ENCODE measurements at regions not wholly inside any gene's neighbourhood (a gene's known extent, or its start where the extent isn't known, plus 50 kb on each side); places are given as distances from the start of the nearest gene placed in this dataset.
"Not testable (repeated sequence)": the region's sequence is repeated elsewhere in the genome, so short reads cannot be mapped to it uniquely, and the experiment has no call there.

- Histone ChIP-seq H3K36me3 (ENCODE audit: control insufficient read depth in 1 of 2, insufficient read depth in 2 of 2, low read depth in 1 of 2, low read length in 2 of 2) (no peaks in the 10 kb centered on the region), H3K9me3 (ENCODE audit: control insufficient read depth, low read length) (no peaks in the 10 kb centered on the region), H2AK5ac (ENCODE audit: low read length, severe bottlenecking) (no peak overlapping the region), H4K91ac (ENCODE audit: low read length) (no peak overlapping the region), H2AFZ (ENCODE audit: low read depth, low read length) (no peak overlapping the region), H3K27me3 (ENCODE audit: control insufficient read depth in 1 of 2, insufficient read depth in 1 of 2, low read length in 2 of 2) (no peaks in the 10 kb centered on the region), H3K27ac (ENCODE audit: low read length, poor library complexity, severe bottlenecking) (no peak overlapping the region), H2BK120ac (ENCODE audit: low read depth, low read length) (no peak overlapping the region), H3K4me3 (ENCODE audit: insufficient read depth in 1 of 2, low read depth in 1 of 2, low read length in 2 of 2) (no peak overlapping the region), H3K18ac (ENCODE audit: low read depth in 1 of 2, low read length in 2 of 2) (no peak overlapping the region), H3K79me1 (replicated peaks; ENCODE audit: low read length, poor library complexity, severe bottlenecking) (no peaks in the 10 kb centered on the region), H3K4me2 (ENCODE audit: low read length, poor library complexity, severe bottlenecking) (no peak overlapping the region), H3K4ac (ENCODE audit: low read depth in 1 of 2, low read length in 2 of 2) (no peak overlapping the region), H3K14ac (ENCODE audit: low read length in 2 of 2) (no peak overlapping the region), H4K8ac (ENCODE audit: low read length) (no peak overlapping the region), H2BK5ac (ENCODE audit: low read depth, low read length, poor library complexity, severe bottlenecking) (no peak overlapping the region), H2BK12ac (ENCODE audit: low read length in 2 of 2) (no peak overlapping the region), H3K4me1 (ENCODE audit: control insufficient read depth, insufficient read depth, low read depth, low read length) (no peaks in the 10 kb centered on the region), H3K23ac (ENCODE audit: low read length in 2 of 2) (no peak overlapping the region), H3K9ac (ENCODE audit: low read length) (peak overlapping the region; percentile 88), H2BK15ac (ENCODE audit: low read depth, poor library complexity, severe bottlenecking) (no peak overlapping the region)
- no peak for DNase-seq
- 100% methylated on average over 1 of the region's 1 CpG for WGBS
Observed at GRCh38 chr4:137360761-137361160, 171.5 kb downstream of the PCDH18 start.

- Histone ChIP-seq H3K18ac (ENCODE audit: low read depth in 1 of 2, low read length in 2 of 2) (peak overlapping the region in 1 of 2 experiments; percentile 78), H2BK15ac (ENCODE audit: low read depth, poor library complexity, severe bottlenecking) (no peak overlapping the region), H3K14ac (ENCODE audit: low read length in 2 of 2) (no peak overlapping the region), H3K27ac (ENCODE audit: low read length, poor library complexity, severe bottlenecking) (no peak overlapping the region), H4K8ac (ENCODE audit: low read length) (no peak overlapping the region), H2BK5ac (ENCODE audit: low read depth, low read length, poor library complexity, severe bottlenecking) (no peak overlapping the region), H3K4me3 (ENCODE audit: insufficient read depth in 1 of 2, low read depth in 1 of 2, low read length in 2 of 2) (no peak overlapping the region), H3K4me2 (ENCODE audit: low read length, poor library complexity, severe bottlenecking) (no peak overlapping the region), H3K4me1 (ENCODE audit: control insufficient read depth, insufficient read depth, low read depth, low read length) (no peaks in the 10 kb centered on the region), H4K91ac (ENCODE audit: low read length) (no peak overlapping the region), H2AK5ac (ENCODE audit: low read length, severe bottlenecking) (no peak overlapping the region), H3K4ac (ENCODE audit: low read depth in 1 of 2, low read length in 2 of 2) (peak overlapping the region in 1 of 2 experiments; percentile 79), H3K79me1 (replicated peaks; ENCODE audit: low read length, poor library complexity, severe bottlenecking) (no peaks in the 10 kb centered on the region), H3K9me3 (ENCODE audit: control insufficient read depth, low read length) (no peaks in the 10 kb centered on the region), H3K27me3 (ENCODE audit: control insufficient read depth in 1 of 2, insufficient read depth in 1 of 2, low read length in 2 of 2) (no peaks in the 10 kb centered on the region), H3K9ac (ENCODE audit: low read length) (peak overlapping the region; percentile 88), H3K23ac (ENCODE audit: low read length in 2 of 2) (no peak overlapping the region), H2BK120ac (ENCODE audit: low read depth, low read length) (no peak overlapping the region), H3K36me3 (ENCODE audit: control insufficient read depth in 1 of 2, insufficient read depth in 2 of 2, low read depth in 1 of 2, low read length in 2 of 2) (no peaks in the 10 kb centered on the region), H2AFZ (ENCODE audit: low read depth, low read length) (peak overlapping the region; percentile 81), H2BK12ac (ENCODE audit: low read length in 2 of 2) (peak overlapping the region in 1 of 2 experiments; percentile 77)
- DNase-seq, result no peak
- WGBS, result 86% methylated on average over 1 of the region's 2 CpGs
Observed at GRCh38 chr4:137359691-137360315, 172.5 kb downstream of the PCDH18 start.

GRCh38 chr4:137354562-137354961 lies 177.7 kb downstream of the PCDH18 start:
- peaks cover 22% of the 10 kb centered on the region for H3K9me3 ChIP-seq (ENCODE audit: control insufficient read depth, low read length)
- H4K8ac ChIP-seq (ENCODE audit: low read length); H3K27ac ChIP-seq (ENCODE audit: low read length, poor library complexity, severe bottlenecking); H4K91ac ChIP-seq (ENCODE audit: low read length); H3K4me2 ChIP-seq (ENCODE audit: low read length, poor library complexity, severe bottlenecking); H3K27me3 ChIP-seq (ENCODE audit: control insufficient read depth in 1 of 2, insufficient read depth in 1 of 2, low read length in 2 of 2); H2BK12ac ChIP-seq (ENCODE audit: low read length in 2 of 2); H2BK120ac ChIP-seq (ENCODE audit: low read depth, low read length); H3K79me1 ChIP-seq (replicated peaks; ENCODE audit: low read length, poor library complexity, severe bottlenecking); H3K4ac ChIP-seq (ENCODE audit: low read depth in 1 of 2, low read length in 2 of 2); DNase-seq; H3K18ac ChIP-seq (ENCODE audit: low read depth in 1 of 2, low read length in 2 of 2); H3K9ac ChIP-seq (ENCODE audit: low read length); H3K14ac ChIP-seq (ENCODE audit: low read length in 2 of 2); H2BK15ac ChIP-seq (ENCODE audit: low read depth, poor library complexity, severe bottlenecking); H3K23ac ChIP-seq (ENCODE audit: low read length in 2 of 2); H3K36me3 ChIP-seq (ENCODE audit: control insufficient read depth in 1 of 2, insufficient read depth in 2 of 2, low read depth in 1 of 2, low read length in 2 of 2); H3K4me1 ChIP-seq (ENCODE audit: control insufficient read depth, insufficient read depth, low read depth, low read length); H2AK5ac ChIP-seq (ENCODE audit: low read length, severe bottlenecking); H2AFZ ChIP-seq (ENCODE audit: low read depth, low read length); H3K4me3 ChIP-seq (ENCODE audit: insufficient read depth in 1 of 2, low read depth in 1 of 2, low read length in 2 of 2); H2BK5ac ChIP-seq (ENCODE audit: low read depth, low read length, poor library complexity, severe bottlenecking): not testable (repeated sequence)
- WGBS, result 98% methylated on average over 2 of the region's 2 CpGs

- H3K4me1 ChIP-seq (ENCODE audit: control insufficient read depth, insufficient read depth, low read depth, low read length), result no peaks in the 10 kb centered on the region
- peaks cover 10% of the 10 kb centered on the region for H3K9me3 ChIP-seq (ENCODE audit: control insufficient read depth, low read length)
- no peak overlapping the region for H4K91ac ChIP-seq (ENCODE audit: low read length)
- no peak overlapping the region for H2AFZ ChIP-seq (ENCODE audit: low read depth, low read length)
- H3K27ac ChIP-seq (ENCODE audit: low read length, poor library complexity, severe bottlenecking), result no peak overlapping the region
- H4K8ac ChIP-seq (ENCODE audit: low read length), result no peak overlapping the region
- no peak overlapping the region for H3K4me3 ChIP-seq (ENCODE audit: insufficient read depth in 1 of 2, low read depth in 1 of 2, low read length in 2 of 2)
- 0% methylated on average over 1 of the region's 2 CpGs for WGBS
- H2BK12ac ChIP-seq (ENCODE audit: low read length in 2 of 2), result no peak overlapping the region
- H3K9ac ChIP-seq (ENCODE audit: low read length), result no peak overlapping the region
- no peaks in the 10 kb centered on the region for H3K36me3 ChIP-seq (ENCODE audit: control insufficient read depth in 1 of 2, insufficient read depth in 2 of 2, low read depth in 1 of 2, low read length in 2 of 2)
- no peak overlapping the region for H2AK5ac ChIP-seq (ENCODE audit: low read length, severe bottlenecking)
- no peaks in the 10 kb centered on the region for H3K79me1 ChIP-seq (replicated peaks; ENCODE audit: low read length, poor library complexity, severe bottlenecking)
- no peaks in the 10 kb centered on the region for H3K27me3 ChIP-seq (ENCODE audit: control insufficient read depth in 1 of 2, insufficient read depth in 1 of 2, low read length in 2 of 2)
- no peak overlapping the region for H2BK5ac ChIP-seq (ENCODE audit: low read depth, low read length, poor library complexity, severe bottlenecking)
- H3K14ac ChIP-seq (ENCODE audit: low read length in 2 of 2), result no peak overlapping the region
- H3K4me2 ChIP-seq (ENCODE audit: low read length, poor library complexity, severe bottlenecking), result no peak overlapping the region
- H2BK120ac ChIP-seq (ENCODE audit: low read depth, low read length), result no peak overlapping the region
- H3K18ac ChIP-seq (ENCODE audit: low read depth in 1 of 2, low read length in 2 of 2), result no peak overlapping the region
- DNase-seq, result no peak
- H3K23ac ChIP-seq (ENCODE audit: low read length in 2 of 2), result no peak overlapping the region
- H3K4ac ChIP-seq (ENCODE audit: low read depth in 1 of 2, low read length in 2 of 2), result no peak overlapping the region
- no peak overlapping the region for H2BK15ac ChIP-seq (ENCODE audit: low read depth, poor library complexity, severe bottlenecking)
Observed at GRCh38 chr4:137347371-137347770, 184.9 kb downstream of the PCDH18 start.
